ENCODE measurements at regions not wholly inside any gene's neighbourhood (a gene's known extent, or its start where the extent isn't known, plus 50 kb on each side); places are given as distances from the start of the nearest gene placed in this dataset.

DNA sequence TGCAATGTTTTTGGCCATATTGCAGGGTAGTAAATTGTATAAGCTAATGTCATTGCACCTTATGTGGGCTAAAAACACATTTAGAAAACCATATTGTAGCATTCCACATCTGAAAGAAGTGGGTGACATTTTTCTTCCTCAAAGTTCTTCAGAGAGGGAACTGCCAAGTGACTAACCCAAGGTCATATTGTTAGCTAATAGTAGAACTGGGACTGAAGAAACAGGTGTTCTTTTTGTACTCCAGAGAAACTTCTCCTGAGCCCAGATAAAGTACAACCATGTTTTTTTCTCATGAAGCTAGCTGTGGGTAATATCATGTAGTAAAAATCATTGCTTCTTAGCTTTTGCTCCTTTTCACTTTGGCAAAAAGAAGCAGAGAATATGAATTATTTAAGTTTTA lies 333.0 kb downstream of the NSUN3 start (continued):
- TF ChIP-seq, protein P1, sequence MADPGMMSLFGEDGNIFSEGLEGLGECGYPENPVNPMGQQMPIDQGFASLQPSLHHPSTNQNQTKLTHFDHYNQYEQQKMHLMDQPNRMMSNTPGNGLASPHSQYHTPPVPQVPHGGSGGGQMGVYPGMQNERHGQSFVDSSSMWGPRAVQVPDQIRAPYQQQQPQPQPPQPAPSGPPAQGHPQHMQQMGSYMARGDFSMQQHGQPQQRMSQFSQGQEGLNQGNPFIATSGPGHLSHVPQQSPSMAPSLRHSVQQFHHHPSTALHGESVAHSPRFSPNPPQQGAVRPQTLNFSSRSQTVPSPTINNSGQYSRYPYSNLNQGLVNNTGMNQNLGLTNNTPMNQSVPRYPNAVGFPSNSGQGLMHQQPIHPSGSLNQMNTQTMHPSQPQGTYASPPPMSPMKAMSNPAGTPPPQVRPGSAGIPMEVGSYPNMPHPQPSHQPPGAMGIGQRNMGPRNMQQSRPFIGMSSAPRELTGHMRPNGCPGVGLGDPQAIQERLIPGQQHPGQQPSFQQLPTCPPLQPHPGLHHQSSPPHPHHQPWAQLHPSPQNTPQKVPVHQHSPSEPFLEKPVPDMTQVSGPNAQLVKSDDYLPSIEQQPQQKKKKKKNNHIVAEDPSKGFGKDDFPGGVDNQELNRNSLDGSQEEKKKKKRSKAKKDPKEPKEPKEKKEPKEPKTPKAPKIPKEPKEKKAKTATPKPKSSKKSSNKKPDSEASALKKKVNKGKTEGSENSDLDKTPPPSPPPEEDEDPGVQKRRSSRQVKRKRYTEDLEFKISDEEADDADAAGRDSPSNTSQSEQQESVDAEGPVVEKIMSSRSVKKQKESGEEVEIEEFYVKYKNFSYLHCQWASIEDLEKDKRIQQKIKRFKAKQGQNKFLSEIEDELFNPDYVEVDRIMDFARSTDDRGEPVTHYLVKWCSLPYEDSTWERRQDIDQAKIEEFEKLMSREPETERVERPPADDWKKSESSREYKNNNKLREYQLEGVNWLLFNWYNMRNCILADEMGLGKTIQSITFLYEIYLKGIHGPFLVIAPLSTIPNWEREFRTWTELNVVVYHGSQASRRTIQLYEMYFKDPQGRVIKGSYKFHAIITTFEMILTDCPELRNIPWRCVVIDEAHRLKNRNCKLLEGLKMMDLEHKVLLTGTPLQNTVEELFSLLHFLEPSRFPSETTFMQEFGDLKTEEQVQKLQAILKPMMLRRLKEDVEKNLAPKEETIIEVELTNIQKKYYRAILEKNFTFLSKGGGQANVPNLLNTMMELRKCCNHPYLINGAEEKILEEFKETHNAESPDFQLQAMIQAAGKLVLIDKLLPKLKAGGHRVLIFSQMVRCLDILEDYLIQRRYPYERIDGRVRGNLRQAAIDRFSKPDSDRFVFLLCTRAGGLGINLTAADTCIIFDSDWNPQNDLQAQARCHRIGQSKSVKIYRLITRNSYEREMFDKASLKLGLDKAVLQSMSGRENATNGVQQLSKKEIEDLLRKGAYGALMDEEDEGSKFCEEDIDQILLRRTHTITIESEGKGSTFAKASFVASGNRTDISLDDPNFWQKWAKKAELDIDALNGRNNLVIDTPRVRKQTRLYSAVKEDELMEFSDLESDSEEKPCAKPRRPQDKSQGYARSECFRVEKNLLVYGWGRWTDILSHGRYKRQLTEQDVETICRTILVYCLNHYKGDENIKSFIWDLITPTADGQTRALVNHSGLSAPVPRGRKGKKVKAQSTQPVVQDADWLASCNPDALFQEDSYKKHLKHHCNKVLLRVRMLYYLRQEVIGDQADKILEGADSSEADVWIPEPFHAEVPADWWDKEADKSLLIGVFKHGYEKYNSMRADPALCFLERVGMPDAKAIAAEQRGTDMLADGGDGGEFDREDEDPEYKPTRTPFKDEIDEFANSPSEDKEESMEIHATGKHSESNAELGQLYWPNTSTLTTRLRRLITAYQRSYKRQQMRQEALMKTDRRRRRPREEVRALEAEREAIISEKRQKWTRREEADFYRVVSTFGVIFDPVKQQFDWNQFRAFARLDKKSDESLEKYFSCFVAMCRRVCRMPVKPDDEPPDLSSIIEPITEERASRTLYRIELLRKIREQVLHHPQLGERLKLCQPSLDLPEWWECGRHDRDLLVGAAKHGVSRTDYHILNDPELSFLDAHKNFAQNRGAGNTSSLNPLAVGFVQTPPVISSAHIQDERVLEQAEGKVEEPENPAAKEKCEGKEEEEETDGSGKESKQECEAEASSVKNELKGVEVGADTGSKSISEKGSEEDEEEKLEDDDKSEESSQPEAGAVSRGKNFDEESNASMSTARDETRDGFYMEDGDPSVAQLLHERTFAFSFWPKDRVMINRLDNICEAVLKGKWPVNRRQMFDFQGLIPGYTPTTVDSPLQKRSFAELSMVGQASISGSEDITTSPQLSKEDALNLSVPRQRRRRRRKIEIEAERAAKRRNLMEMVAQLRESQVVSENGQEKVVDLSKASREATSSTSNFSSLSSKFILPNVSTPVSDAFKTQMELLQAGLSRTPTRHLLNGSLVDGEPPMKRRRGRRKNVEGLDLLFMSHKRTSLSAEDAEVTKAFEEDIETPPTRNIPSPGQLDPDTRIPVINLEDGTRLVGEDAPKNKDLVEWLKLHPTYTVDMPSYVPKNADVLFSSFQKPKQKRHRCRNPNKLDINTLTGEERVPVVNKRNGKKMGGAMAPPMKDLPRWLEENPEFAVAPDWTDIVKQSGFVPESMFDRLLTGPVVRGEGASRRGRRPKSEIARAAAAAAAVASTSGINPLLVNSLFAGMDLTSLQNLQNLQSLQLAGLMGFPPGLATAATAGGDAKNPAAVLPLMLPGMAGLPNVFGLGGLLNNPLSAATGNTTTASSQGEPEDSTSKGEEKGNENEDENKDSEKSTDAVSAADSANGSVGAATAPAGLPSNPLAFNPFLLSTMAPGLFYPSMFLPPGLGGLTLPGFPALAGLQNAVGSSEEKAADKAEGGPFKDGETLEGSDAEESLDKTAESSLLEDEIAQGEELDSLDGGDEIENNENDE (IDR thresholded peaks at IDR 0.05; ENCODE audit: insufficient replicate concordance, low read length), result no peak
- TF ChIP-seq EP300 (IDR thresholded peaks at IDR 0.05; ENCODE audit: borderline replicate concordance in 1 of 2, low read depth in 2 of 2, low read length in 2 of 2) (no peak), KDM4A (IDR thresholded peaks at IDR 0.05; ENCODE audit: low read depth, low read length, severe bottlenecking) (no peak), SIRT6 (IDR thresholded peaks at IDR 0.05; ENCODE audit: low read length) (no peak)

Measured in H1 (cell line).